ENCODE measurements at regions not wholly inside any gene's neighbourhood (a gene's known extent, or its start where the extent isn't known, plus 50 kb on each side); places are given as distances from the start of the nearest gene placed in this dataset.
A peak's percentile ranks its signal among the peaks of the same experiment; 100 is the strongest.
"Not testable (repeated sequence)": the region's sequence is repeated elsewhere in the genome, so short reads cannot be mapped to it uniquely, and the experiment has no call there.

GRCh38 chr5:15191012-15191411 is 309.0 kb upstream of the FBXL7 start:
- no peak for DNase-seq

GRCh38 chr5:15183520-15183919 is 311.9 kb upstream of the ANKH start:
- DNase-seq = no peak

DNA sequence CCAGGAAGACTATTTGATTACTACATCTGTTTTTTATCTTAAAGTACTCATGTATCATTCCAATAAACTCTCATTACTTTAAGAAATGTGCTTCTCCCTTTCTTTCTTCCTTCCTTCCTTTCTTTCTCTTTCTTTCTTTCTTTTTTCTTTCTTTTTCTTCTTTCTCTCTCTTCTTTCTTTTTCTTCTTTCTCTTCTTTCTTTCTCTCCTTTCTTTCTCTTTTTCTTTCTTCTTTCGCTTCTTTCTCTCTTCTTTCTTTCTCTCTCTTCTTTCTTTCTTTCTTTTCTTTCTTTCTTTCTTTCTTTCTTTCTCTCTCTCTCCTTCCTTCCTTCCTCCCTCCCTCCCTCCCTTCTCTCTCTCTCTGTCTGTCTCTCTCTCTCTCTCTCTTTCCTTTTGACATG is 298.6 kb upstream of the ANKH start:
- no peak for DNase-seq

DNA sequence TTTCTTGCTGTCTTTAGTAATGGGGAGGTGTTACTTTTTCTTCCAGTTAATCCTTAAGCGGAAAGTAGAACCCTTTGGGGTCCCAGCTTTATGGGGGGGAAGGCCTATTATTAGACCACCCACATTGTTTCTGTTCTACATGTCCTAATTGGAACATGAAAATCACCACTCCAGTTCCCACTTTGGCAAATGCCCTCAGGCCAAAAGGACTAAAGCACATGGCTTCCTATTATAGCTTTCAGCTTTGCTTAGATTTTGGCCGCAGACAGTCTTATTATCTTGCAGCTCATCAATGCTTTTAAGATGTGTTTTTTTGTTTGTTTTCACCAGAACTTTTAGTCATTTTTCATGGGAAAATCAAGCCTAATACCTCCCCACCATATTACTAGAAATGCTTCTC is 296.8 kb upstream of the ANKH start:
- no peak for DNase-seq

DNA sequence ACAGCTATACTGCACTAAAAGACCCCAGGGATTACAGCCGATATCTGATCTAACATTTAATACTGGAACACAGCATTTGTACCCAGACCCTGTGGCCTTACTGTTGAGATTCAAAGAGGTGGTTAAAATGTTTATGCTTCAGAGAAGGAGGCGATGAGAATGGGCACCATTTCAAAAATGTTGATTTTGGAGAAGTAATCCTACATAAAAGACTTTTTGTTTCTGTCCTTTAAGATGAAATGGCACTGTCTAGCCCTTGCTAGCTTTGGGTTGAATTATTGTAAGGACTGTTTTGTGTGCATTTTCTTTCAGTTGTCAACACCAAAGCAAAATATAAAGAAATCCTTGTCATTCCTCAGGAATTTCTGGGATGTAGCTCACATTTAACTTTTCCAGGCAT is 288.5 kb upstream of the ANKH start:
- DNase-seq = no peak

DNA sequence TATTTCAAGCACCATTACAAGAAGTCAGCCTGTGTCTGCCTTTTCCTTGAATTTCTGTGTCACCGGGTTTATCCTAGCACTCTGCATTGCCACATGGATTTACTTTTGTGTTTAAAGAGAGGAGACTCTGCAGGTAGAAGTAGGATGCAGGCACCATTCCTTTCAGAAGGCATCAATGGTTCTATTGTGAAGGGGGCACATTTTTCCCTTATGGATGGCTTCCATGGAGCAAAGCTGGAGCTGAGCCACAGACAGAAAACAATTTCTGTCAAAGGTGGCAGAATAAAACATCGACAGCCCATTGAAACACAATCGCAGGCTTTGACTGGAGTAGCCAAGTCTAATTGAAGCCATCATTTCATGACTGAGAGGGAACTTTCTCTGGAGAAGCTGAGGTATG is 288.0 kb upstream of the ANKH start:
- DNase-seq = no peak

GRCh38 chr5:15142458-15142857 is 270.9 kb upstream of the ANKH start:
- no peak for DNase-seq

DNA sequence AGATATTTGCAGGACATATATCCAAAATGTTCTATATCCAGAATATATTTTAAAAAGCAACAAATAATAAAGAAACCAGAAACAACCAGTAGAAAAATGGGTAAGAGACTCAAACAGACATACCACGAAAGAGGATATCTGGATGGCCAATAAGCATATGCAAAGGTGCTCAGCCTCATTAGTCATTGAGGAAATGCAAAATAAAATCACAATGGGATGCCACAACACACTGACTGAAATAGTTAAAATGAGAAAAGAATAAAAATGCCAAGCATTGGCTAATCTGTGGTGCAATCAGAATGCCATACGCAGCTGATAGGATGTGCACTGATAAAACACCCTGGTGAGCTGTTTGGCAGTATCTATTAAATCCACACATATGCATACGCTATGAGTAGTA is 265.8 kb upstream of the ANKH start:
- DNase-seq = no peak

DNA sequence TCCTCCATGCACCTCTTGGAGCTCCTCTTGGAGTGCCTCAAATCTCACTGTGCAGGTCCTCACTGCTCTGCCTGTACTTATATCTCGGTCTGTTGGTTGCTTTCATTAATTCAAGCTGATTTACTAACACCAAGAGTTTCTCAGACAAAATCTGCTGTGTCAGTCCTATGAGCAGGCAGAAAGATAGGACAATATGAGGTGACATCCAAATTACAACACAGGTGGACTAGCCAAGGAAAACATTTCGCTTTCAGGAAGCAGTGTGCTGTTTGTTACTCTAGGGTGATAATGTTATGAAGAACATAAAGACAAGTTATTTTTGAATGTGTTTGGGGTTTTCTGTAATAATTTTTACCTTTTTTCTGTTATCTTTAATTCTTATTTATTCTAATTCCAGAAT is 264.1 kb upstream of the ANKH start:
- no peak for DNase-seq

DNA sequence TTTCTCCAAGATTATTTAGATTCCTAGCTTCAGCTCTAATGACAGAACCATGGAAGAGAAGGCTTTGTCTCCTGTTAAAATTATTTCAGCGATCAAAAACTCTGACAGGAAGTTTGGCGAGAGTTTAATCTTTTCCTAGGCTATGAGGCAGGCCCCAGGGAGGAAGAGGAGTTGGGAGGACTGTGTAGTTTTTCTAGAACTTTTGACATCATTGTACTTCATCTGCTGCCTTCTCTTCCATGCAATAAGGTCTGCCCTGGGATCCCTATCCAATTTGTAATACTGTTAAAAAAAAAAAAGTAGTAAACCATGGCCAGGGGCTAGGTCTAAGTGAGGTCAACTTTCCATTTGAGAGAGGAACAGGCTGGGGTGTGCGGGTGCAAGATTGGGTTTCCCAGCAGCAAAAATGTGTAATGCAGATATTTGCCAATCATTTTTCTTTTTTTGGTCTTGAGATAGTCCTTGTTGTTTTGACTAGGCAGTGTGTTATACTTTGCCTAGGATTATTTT is 261.9 kb upstream of the ANKH start:
- DNase-seq = no peak

- no peak for DNase-seq
Measured at GRCh38 chr5:15132816-15133405, 261.3 kb upstream of the ANKH start.

DNA sequence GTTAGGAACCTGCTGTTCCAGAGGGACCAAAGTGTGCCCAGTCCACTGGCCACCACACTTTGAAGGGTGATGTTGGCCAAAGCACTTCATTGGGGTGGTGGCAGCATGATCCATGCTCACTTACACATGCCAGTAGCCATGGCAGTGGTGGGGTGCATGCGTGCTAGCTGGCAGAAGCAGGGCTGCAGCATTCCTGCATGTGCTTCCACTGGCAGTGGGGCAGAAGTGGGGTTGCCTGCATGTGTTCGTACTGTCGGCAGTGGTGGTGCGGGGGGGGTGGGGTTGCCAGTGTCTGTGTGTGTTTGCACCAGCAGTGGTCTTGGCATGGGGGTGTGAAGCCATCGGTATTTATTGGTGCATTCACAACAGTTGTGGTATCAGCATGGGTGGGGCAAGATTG is 260.3 kb upstream of the ANKH start:
- no peak for DNase-seq

DNA sequence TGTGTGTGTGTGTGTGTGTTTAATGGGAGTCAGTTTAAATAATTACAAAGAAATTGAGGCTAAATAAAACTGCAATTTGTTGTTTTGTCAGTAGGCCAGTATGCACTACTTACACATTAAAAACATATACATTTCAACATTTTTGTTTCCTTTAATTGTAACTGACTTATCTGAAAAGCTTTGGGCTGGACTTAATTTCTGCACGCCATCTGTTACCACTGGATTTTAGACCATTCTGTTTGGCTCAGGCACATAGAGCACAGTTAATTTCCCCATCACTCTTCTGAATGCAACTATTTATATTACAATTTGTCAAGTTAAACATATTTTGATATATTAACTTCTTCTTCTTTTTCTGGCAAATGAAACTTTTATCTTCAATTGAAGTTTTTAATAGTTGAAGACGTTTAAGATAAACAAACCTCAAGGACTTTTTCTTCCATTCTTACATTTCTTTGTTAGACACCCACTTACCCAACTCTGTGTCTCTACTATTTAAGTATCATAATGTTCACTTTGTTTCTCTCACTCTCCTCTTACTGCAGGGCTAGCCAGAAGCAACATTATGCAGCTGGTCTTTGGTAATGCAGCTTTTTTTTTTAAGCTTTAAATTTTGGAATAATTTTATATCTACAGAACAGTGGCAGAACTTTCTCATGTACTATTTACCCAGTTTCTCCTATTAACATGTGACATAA is 253.4 kb upstream of the ANKH start:
- DNase-seq = no peak

DNA sequence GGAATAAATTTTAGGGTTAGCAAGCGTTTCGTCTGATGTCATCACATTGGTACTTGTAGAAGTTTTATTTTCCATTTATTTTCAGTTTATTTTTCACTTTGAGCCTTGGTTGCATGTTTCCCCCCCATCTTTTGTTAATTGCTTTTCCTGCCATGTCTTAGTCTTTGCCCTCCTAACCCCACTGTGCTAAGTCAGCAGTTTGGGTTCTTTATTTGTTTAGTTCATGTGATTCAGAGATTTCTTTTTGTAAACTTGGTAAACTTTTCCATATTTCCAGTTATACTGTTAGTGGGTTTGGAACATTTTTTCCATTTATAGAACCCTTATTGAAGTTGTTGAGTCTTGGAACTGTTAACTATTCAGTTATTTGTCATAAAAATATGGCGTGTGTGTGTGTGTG is 252.9 kb upstream of the ANKH start:
- DNase-seq = no peak

- DNase-seq = no peak
Measured at GRCh38 chr5:15117688-15118087, 246.1 kb upstream of the ANKH start.

GRCh38 chr5:15116996-15117395 is 245.4 kb upstream of the ANKH start:
- no peak for DNase-seq

- no peak for DNase-seq
Measured at GRCh38 chr5:15106530-15107283, 235.1 kb upstream of the ANKH start.

DNA sequence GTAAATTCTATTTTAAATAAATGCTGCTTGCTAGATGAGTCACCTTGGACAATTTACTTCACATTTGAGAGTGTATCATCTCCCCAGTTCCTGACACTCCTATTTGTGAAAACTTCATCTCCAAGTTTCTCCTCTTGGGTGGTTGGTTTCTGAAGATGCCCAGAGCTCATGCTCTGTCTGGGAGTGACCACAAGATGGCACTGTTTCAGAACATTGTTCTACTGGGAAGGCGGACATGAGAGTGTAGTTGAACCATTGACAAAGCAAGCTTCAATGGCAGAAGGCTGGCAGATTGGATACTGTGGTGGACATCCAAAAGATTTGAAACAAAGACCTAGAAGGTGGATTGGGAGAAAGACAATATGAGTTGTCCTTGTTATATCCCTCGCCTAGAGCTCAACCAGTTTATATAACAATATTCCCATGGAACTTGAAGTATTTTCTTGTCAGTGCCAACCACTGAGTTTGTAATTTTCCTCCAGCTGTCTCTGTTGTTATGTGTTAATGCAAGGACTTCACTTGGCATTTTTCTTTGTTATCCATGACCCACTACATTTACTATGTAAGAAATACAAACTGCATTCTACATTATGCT is 234.3 kb upstream of the ANKH start:
- peak; percentile 52 for DNase-seq

GRCh38 chr5:15103864-15104263 is 232.3 kb upstream of the ANKH start:
- no peak for DNase-seq

DNA sequence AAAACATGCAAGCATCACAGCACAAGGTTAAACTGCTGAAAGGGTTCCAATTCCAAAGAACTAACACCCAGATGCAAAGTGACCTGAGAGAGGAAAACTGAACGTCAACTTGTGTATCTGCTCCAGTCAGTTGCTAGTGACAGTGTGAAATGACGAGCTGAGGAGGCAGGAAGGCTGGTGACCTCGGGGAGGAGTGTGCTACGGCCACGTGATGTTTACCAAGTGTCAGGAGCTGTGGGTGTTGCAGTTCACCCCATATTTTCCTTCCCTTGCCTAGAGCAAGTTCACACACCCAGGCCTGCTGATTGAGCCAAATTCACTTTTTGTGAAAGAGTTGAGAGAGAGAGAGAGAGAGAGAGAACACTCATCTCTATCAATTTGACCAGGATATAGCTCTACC is 231.6 kb upstream of the ANKH start:
- DNase-seq = no peak

GRCh38 chr5:15097552-15097951 is 226.0 kb upstream of the ANKH start:
- DNase-seq = no peak

- not testable (repeated sequence) for DNase-seq
Measured at GRCh38 chr5:15096686-15097085, 225.1 kb upstream of the ANKH start.

- DNase-seq = no peak
Measured at GRCh38 chr5:15092801-15093200, 221.2 kb upstream of the ANKH start.

- no peak for DNase-seq
Measured at GRCh38 chr5:15085671-15086070, 214.1 kb upstream of the ANKH start.
